Activated CD8-positive, alpha-beta memory T cell treated with anti-CD3 and anti-CD28 coated beads, Interleukin-2, amount 50 U/mL, for 1 hour (primary cell): ENCODE measurements at regions not wholly inside any gene's neighbourhood (a gene's known extent, or its start where the extent isn't known, plus 50 kb on each side); places are given as distances from the start of the nearest gene placed in this dataset.

Source experiments
- DNase-seq: peaks from one replicate; pipeline ENCODE4 v3.0.0-alpha.2; 2020; ENCODE audit errors: extremely low read depth

DNA sequence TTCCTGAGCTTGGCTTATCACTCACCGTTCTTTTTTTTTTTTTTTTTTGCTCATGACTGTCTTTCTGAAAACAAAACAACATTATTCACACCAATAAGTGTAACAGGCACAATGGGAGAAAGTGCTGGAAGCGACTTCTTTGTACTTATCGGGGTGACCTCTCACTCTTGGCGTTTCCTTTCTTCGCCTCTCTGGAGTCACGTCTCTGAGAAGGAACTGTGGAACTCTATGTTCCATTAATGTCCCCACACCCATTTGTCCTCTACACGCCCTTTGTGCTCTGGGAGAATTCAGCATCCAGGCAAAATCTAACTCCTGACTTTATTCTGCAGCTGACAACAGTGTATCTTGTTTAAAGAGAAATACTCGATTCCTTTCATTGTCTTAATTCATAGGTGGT, 70.8 kb upstream of the FAM204A start:
- DNase-seq, result no peak

DNA sequence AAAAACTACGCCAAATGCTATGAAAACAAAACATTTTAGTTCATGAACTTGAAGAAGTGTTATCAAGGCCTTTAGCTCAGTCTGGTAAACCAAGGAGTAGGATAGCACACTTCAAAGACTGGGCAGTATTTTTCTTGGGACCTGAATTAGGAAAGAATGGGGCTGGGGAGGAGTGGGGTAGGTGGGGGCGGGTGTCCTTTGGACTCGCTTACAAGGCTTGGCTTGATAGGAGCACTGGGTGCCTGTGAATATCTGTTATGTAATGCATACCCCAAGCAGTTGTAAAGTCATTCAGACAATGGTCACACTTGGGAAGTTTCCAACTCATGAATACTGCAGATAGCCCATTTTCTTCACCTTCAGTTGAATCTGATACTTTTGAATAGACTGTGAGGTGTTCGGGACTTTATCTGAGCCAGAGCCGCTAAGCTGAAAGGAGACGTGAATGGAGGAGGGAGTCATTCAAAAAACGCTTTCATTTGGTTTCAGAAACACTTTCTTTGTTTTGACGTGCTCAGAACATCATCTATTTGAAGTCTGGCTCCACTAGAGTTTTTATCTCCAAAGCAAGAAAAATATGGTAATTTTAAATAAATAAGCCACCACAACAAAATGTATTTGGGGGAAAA, 70.1 kb upstream of the FAM204A start:
- DNase-seq, result no peak

DNA sequence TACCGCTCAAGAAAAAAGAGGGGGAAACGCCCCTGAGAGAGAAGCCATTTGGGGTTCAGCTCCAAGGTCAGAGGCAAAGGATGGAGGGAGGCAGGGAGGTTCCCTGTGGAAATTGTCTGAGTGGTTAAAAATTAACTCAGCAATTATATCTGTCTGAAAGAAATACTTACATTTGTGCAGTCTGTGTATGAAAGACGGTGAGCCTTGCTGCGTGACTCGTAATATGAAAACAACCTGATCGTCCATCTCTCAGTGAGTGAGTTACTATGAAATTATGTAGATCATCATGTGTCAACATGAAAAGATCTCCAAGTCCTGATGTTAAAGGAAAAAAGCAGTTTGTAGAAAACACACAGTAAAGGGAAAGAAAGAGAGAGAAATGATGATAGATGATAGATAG, 67.2 kb upstream of the FAM204A start:
- DNase-seq, result no peak

DNA sequence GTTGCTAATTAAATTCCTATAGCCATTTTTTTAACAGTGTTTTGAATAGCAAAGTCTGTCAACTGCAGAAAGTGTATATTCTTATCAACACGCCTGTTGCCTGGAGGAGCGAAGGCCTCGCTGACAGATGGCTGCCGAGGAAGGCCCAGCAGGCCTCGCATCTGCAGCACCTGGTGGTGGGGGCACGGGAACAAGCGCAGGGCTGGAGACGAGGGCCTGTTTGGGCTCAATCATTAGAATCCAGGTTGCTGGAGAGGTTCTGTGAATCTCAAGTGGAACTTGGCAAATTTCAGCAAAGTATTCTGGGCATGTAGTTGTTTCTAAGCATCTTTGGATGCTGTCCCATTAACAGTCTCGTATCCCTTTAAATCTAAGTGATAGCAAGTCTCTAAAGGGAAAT, 66.1 kb upstream of the FAM204A start:
- DNase-seq, result no peak

DNA sequence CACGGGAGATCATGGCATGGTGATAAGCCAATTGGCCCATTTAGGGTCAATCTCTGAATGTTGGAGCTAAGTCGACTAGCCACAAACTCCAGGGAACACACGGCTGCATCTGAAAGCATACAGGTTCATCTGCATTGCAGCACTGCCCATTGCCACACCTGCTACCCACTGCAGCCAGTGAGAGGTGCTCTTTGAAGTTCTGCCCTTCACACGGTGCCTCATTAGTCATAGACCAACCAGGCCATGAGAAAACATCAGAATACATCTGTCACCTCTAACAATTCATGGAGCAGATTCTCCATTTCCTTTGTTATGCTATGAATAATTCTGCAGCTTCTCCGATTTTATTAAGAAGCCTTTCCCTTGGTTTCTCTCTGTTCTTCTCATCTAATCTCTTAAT, 65.7 kb upstream of the FAM204A start:
- no peak for DNase-seq

DNA sequence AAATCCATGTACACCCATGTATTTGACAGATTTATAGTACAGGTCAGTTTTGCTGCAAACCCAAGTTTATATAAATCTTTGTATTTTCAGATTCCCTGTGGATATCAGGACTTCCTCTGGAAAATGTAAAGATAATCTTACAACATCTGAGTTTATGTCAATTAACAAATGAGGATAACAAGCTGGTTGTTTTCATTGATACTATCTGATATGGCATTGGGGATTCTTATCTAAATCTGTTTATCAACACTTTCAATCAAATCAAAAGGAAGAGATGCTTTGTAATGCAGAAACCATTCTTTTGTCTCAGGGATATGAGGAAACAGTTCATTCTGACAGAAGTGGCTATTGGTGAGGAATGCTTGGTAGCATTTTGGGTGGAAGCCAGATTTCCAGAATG, 64.9 kb upstream of the FAM204A start:
- no peak for DNase-seq

DNA sequence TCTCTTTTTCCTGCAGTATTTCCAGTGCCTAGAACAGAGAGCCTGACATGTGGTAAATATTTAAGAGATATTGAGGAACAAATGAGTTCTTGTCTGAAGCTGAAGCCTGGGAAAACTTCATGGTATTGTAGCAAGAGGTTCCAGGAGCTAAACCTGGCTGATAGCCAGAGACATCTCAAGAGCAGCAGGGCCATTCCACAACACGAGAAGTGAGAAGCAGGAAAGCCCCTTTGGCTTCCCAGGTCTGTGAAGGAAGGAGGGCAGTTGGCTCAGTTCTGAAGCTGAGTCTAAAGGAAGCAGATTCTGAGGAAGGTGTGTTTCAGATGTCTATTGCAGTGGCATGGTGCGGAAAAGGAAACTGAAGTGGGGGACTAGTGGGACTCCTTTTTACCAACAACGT, 63.8 kb upstream of the FAM204A start:
- DNase-seq, result no peak

DNA sequence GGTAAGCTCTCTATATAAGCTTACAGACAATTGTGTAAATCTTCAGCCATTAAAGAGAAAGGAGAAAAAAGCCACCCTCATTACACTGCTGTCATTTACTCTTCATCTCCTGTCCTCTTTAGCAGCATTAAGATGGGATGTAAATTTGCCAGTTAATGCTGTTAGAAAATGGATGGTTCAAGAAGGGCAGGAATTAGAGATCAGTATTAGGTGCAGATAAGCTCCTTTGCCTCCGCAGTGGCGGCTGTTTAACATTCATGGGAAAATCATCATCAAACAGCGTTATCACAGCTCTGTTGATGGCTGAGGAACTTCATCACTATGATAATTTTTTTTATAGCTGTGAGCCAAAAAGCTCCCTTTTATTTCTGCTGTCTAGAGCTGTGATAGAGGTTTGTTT, 61.8 kb upstream of the FAM204A start:
- DNase-seq, result no peak

DNA sequence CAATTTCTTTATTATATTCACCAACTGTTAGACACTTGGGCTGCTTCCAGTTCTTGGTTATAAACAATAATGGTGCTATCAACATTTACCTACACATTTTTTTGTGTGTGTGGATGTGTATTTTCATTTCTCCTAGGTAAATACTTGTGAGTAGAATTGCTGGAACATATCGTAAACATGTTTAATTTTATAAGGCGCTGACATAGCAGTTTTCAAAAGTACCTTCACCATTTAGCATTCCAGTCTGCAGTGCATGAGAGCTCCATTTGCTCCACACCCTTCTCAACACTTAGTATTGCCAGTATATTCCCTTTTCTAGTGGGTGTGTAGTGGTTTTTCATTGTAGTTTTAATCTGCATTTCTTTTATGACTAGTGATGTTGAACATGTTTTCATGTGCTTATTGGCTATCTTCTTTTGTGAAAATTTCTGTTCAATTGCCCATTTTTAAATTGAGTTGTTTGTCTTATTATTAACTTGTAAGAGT, 59.6 kb upstream of the FAM204A start:
- DNase-seq, result no peak

DNA sequence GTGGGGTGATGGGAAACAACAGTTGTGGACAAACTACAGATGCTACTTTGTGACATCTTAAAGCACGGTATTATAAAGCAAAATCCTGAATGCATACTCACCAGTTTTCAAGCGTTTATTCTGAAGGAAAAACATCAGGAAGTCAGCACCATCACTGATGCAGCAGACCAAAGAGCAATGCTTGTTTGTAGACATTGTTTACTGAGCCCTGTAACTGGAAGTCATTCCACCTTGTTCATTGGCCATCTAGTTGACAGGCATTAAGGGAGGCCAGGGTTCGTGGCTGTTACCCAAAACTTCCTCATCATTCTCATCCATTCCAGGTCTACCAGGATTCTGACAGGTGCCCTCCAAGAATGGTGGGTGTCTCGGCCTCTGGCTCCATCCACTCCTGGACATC, 55.3 kb upstream of the FAM204A start:
- no peak for DNase-seq

DNA sequence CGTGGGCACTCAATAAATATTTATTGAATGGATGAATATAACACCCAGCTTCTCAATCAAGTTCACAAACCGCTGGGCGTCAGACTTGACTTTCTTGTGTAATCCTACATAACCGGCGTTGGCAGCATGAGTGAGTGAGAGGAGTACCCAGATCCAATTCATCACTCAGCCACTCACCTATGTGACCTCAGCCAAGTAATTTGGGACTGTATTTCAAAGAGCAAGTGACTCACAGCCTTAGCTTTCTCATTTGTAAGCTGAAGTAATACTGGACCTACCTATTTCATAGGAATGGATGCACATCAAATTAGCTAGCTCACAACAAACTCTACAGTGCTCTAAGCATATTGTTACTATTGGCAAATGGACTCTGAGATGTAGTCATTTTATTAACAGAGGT, 53.8 kb upstream of the FAM204A start:
- DNase-seq, result no peak

DNA sequence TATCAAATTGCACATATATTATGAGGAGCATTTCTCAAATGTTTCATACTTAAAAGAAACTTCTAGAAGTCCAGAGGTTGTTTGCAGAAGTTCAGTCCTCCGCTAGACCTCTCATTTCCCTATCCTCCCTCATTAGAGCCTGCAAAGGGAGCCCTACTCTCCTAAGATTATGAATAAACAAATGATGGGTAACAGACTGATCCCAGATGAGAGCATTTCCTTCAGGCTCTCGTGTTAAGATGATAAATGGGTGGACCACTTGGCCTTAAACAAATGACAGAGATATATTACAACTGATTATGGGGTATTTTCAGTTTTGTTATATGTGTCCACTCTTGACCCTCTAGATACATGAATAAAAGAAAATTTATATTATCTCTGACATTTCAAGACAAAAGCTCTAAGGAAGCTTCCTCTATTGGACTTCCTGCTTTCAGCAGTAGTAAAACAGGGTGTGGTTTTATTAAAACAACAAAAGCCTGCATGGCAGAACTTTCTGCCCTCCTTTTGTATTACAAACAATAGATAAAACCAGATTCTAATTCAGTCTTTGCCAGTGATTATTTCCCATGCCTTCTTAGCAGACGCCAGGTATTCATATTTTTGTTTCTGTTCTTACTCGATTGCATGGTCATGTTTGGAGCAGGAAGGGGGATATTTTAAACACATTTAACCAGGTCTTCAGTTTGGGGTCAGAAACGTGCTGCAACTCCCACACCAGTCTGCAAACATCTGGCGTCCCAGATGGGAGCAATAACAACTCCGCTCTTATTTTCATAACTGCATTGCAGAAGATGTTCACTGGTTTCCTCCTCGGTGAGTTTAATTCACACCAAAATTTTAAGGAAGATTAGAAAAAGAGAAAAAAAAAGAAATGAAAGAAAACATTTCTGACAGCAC, 52.4 kb upstream of the FAM204A start:
- DNase-seq, result no peak

DNA sequence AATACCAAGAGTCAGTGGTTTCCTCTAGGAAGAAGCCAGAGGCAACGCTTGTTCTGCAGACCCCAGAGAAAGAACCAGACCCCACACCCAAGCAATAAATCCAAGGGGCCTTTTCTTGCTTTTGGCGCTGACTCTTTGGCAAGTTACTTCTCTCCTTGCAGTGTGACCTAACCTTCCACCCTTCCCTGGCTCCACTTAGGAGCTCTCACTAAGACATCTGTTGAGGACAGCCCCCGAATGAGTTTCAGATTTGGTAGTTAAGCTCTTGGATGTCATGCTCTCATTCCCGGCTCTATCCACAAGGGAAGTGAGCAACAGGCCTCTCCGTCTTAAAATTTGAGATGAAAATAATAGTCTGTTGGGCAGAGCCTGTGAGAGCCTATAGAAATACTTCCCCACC, 50.6 kb upstream of the FAM204A start:
- no peak for DNase-seq
